Lower leg skin (tissue), 3 donors: ENCODE measurements at regions not wholly inside any gene's neighbourhood (a gene's known extent, or its start where the extent isn't known, plus 50 kb on each side); places are given as distances from the start of the nearest gene placed in this dataset.

ENCODE experiments used
- POLR2A ChIP-seq, 2 donors: fragments of 450-650 bp; IDR thresholded peaks; one replicate each; pipeline ENCODE4 v1.6.1; 2016 to 2017; ENCODE audit warnings: antibody characterized with exemption in 2 of 2, mild to moderate bottlenecking in 1 of 2, moderate library complexity in 1 of 2
- TF ChIP-seq, protein P1 (sequence below), 3 donors: fragments of 450-650 bp; IDR thresholded peaks; one replicate each; pipeline ENCODE4 v1.5.1; 2016; ENCODE audit warnings: antibody characterized with exemption in 3 of 3, mild to moderate bottlenecking in 3 of 3, moderate library complexity in 2 of 3

DNA sequence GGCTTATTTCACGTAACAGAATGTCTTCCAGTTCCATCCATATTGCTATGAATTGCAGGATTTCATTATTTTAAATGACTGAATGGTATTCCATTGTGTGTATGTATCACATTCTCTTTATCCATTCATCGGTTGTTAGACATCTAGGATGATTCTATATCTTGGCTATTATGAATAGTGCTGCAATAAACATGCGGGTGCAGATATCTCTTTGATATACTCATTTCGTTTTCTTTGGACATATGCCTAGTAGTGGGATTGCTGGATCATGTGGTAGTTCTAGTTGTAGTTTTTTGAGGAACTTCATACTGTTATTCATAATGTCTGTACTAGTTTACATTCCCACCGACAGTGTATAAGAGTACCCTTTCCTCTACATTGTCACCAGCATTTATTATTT, 460.5 kb downstream of the MAN2A1 start:
- TF ChIP-seq, protein P1, sequence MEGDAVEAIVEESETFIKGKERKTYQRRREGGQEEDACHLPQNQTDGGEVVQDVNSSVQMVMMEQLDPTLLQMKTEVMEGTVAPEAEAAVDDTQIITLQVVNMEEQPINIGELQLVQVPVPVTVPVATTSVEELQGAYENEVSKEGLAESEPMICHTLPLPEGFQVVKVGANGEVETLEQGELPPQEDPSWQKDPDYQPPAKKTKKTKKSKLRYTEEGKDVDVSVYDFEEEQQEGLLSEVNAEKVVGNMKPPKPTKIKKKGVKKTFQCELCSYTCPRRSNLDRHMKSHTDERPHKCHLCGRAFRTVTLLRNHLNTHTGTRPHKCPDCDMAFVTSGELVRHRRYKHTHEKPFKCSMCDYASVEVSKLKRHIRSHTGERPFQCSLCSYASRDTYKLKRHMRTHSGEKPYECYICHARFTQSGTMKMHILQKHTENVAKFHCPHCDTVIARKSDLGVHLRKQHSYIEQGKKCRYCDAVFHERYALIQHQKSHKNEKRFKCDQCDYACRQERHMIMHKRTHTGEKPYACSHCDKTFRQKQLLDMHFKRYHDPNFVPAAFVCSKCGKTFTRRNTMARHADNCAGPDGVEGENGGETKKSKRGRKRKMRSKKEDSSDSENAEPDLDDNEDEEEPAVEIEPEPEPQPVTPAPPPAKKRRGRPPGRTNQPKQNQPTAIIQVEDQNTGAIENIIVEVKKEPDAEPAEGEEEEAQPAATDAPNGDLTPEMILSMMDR (IDR thresholded peaks at IDR 0.05): no peak
- no peak for TF ChIP-seq POLR2A (IDR thresholded peaks at IDR 0.05)
